Esophagus muscularis mucosa (tissue), 4 donors: ENCODE measurements at regions not wholly inside any gene's neighbourhood (a gene's known extent, or its start where the extent isn't known, plus 50 kb on each side); places are given as distances from the start of the nearest gene placed in this dataset.

Experiments
- EP300 ChIP-seq: sonication (generic); formaldehyde crosslinking; IDR thresholded peaks from one replicate; pipeline ENCODE4 v1.6.1; 2017; ENCODE audit warnings: antibody characterized with exemption
- POLR2A ChIP-seq: fragments of 450-650 bp; IDR thresholded peaks from one replicate; pipeline ENCODE4 v1.6.1; 2017; ENCODE audit warnings: antibody characterized with exemption, moderate library complexity, mild to moderate bottlenecking, low read depth
- POLR2AphosphoS5 ChIP-seq, 2 donors: sonication (generic); formaldehyde crosslinking; IDR thresholded peaks; one replicate each; pipeline ENCODE4 v1.6.1; 2017; ENCODE audit warnings: antibody characterized with exemption in 2 of 2
- TF ChIP-seq, protein P1 (sequence below), 3 experiments: fragments of 200-600 bp in 2 of 3; fragments of 450-650 bp in 1 of 3; sonication (generic) in 2 of 3; IDR thresholded peaks; one replicate each; pipeline ENCODE4 v1.5.1; 2017 to 2019; ENCODE audit warnings: antibody characterized with exemption in 3 of 3, mild to moderate bottlenecking in 2 of 3, moderate library complexity in 1 of 3

DNA sequence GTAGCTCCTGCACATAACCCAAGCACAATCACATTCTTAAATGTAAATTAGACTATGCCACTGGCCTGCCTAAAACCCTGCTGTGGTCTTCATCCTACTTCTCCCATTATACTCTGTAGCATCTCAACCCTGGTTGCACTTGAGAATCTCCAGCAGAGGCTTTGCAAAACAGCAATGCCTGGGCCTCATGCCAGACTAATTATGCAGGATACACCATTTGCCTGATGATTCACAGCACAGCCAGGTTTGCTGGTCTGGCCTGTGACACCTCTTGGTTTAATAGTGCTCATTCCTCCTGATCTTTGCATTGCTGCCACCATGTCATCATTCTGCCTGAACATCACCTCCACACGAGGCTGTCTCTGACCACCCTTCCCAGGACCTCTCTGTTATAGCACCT lies 491.9 kb upstream of the TOM1L1 start:
- TF ChIP-seq, protein P1, sequence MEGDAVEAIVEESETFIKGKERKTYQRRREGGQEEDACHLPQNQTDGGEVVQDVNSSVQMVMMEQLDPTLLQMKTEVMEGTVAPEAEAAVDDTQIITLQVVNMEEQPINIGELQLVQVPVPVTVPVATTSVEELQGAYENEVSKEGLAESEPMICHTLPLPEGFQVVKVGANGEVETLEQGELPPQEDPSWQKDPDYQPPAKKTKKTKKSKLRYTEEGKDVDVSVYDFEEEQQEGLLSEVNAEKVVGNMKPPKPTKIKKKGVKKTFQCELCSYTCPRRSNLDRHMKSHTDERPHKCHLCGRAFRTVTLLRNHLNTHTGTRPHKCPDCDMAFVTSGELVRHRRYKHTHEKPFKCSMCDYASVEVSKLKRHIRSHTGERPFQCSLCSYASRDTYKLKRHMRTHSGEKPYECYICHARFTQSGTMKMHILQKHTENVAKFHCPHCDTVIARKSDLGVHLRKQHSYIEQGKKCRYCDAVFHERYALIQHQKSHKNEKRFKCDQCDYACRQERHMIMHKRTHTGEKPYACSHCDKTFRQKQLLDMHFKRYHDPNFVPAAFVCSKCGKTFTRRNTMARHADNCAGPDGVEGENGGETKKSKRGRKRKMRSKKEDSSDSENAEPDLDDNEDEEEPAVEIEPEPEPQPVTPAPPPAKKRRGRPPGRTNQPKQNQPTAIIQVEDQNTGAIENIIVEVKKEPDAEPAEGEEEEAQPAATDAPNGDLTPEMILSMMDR (IDR thresholded peaks at IDR 0.05) = no peak
- TF ChIP-seq POLR2A (no peak), EP300 (no peak), POLR2AphosphoS5 (IDR thresholded peaks at IDR 0.05) (no peak)
